ENCODE measurements at regions not wholly inside any gene's neighbourhood (a gene's known extent, or its start where the extent isn't known, plus 50 kb on each side); places are given as distances from the start of the nearest gene placed in this dataset.
A peak's percentile ranks its signal among the peaks of the same experiment; 100 is the strongest.

DNA sequence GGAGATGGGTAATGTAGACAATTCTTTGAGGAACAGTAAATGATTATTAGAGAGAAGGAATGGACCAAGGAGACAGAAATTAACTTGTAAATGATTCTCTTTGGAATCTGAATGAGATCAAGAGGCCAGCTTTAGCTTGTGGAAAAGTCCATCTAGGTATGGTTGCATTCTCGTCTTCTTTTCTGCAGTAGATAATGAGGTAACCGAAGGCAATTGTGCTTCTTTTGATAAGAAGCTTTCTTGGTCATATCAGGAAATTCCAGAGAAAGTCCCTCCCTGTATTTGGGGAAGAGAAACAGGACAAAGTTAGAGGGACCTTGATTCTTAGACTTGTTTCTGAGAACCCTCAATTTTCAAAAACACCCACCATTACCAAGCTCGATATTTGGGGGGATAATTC, 109.1 kb upstream of the PRSS16 start (continued):
- TF ChIP-seq, protein P1, sequence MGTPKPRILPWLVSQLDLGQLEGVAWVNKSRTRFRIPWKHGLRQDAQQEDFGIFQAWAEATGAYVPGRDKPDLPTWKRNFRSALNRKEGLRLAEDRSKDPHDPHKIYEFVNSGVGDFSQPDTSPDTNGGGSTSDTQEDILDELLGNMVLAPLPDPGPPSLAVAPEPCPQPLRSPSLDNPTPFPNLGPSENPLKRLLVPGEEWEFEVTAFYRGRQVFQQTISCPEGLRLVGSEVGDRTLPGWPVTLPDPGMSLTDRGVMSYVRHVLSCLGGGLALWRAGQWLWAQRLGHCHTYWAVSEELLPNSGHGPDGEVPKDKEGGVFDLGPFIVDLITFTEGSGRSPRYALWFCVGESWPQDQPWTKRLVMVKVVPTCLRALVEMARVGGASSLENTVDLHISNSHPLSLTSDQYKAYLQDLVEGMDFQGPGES (IDR thresholded peaks at IDR 0.05): no peak
- TF ChIP-seq NRF1 (conservative IDR thresholded peaks at IDR 0.05; ENCODE audit: low read depth, low read length): no peak
- no peak for TF ChIP-seq RB1 (IDR thresholded peaks at IDR 0.05; ENCODE audit: borderline replicate concordance)

DNA sequence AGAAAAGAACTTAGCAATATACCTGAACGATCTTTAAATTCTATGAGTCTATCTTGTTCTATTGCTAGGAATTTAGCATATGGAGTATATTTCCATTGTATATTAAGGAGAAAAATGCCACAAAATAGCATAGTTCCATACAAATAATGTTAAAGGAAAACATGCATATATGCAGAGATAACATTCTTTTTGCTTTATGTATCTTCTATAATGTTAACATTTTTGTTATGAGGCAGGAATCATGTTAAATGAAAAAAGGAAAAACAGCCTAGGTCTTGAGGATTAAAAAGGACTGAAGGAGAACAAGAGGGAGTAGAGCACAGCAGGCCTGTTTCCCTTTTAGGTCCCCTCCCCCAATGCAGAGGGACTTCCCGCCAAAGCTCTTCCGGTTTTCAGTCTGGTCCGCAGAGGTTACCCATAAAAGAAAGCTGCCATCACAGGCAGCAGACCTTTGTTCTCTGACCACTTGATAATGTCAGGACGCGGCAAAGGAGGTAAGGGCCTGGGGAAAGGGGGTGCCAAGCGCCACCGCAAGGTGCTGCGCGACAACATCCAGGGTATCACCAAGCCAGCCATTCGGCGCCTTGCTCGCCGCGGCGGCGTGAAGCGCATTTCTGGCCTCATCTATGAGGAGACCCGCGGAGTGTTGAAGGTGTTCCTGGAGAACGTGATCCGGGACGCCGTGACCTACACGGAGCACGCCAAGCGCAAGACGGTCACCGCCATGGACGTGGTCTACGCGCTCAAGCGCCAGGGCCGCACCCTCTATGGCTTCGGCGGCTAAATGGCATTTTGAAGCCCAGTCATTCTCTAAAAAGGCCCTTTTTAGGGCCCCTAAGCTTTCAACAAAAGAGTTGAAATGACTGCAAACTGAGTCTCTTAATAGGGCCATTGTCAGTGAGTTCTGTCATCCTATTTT, 108.4 kb upstream of the PRSS16 start:
- Histone ChIP-seq H3K27me3 (replicated peaks in 1 of 2; ENCODE audit: control insufficient read depth in 2 of 2, insufficient read depth in 2 of 2, low read length in 1 of 2) (no peaks in the 10 kb centered on the region), H3K79me2 (ENCODE audit: control insufficient read depth, insufficient read depth, low read length) (peaks cover 53% of the 10 kb centered on the region), H3K4me2 (ENCODE audit: control insufficient read depth, insufficient read depth) (peak overlapping the region; percentile 49), H3K9me3 (replicated peaks; ENCODE audit: control insufficient read depth, insufficient read depth, low read length) (no peaks in the 10 kb centered on the region), H3K4me1 (ENCODE audit: control insufficient read depth, insufficient read depth, low read length) (peaks cover 25% of the 10 kb centered on the region), H3K4me3 (peak overlapping the region; percentile 85), H3K9ac (ENCODE audit: control insufficient read depth, insufficient read depth, low read length) (peak overlapping the region; percentile 80), H2AFZ (ENCODE audit: control insufficient read depth, low read depth, low read length) (peak overlapping the region; percentile 24), H3K36me3 (ENCODE audit: control insufficient read depth in 2 of 2, insufficient read depth in 2 of 2, low read length in 1 of 2) (no peaks in the 10 kb centered on the region; a peak in 1 of 4 replicates), H3K27ac (ENCODE audit: control insufficient read depth, insufficient read depth) (peak overlapping the region; percentile 94), H4K20me1 (ENCODE audit: control insufficient read depth, insufficient read depth) (no peaks in the 10 kb centered on the region)
- ChIA-PET RAD21 (ENCODE audit: unreplicated experiment) (interaction anchor here (0.7 to 1.2 kb wide), 2 partner anchors 12 to 755 kb away, joined by 3 to 4 read pairs; no protein-coding TSS in a partner anchor), CTCF (interaction anchor here (0.6 to 2.0 kb wide), 4 partner anchors 9 to 1095 kb away, joined by 3 to 5 read pairs (median 4); a partner anchor contains a TSS), POLR2A (interaction anchor here (0.6 to 1.7 kb wide), 7 partner anchors 8 to 923 kb away, joined by 3 to 7 read pairs (median 4); a partner anchor contains a TSS), SMC1A (ENCODE audit: uncharacterized antibody, unreplicated experiment) (interaction anchor here (1.1 to 1.7 kb wide), 2 partner anchors 9 to 678 kb away, joined by 3 to 5 read pairs; no protein-coding TSS in a partner anchor)
- under 1% methylated on average over 36 of the region's 36 CpGs for WGBS (ENCODE audit: insufficient coverage, insufficient replicate concordance, low lambda C conversion rate, missing lambda C conversion rate)
- in situ Hi-C loops (cut with MboI) (no loop called here), intact Hi-C loops (cut with micrococcal nuclease; ENCODE audit: unreplicated experiment) (no loop called here)
- ATAC-seq (peak; percentile 70), DNase-seq (ENCODE audit: low read depth, low spot score) (peak; percentile 95), FAIRE-seq (peak; percentile 18)
- BruUV-seq (replicated peaks): TSS peak; percentile 94
- TF ChIP-seq, protein P2, sequence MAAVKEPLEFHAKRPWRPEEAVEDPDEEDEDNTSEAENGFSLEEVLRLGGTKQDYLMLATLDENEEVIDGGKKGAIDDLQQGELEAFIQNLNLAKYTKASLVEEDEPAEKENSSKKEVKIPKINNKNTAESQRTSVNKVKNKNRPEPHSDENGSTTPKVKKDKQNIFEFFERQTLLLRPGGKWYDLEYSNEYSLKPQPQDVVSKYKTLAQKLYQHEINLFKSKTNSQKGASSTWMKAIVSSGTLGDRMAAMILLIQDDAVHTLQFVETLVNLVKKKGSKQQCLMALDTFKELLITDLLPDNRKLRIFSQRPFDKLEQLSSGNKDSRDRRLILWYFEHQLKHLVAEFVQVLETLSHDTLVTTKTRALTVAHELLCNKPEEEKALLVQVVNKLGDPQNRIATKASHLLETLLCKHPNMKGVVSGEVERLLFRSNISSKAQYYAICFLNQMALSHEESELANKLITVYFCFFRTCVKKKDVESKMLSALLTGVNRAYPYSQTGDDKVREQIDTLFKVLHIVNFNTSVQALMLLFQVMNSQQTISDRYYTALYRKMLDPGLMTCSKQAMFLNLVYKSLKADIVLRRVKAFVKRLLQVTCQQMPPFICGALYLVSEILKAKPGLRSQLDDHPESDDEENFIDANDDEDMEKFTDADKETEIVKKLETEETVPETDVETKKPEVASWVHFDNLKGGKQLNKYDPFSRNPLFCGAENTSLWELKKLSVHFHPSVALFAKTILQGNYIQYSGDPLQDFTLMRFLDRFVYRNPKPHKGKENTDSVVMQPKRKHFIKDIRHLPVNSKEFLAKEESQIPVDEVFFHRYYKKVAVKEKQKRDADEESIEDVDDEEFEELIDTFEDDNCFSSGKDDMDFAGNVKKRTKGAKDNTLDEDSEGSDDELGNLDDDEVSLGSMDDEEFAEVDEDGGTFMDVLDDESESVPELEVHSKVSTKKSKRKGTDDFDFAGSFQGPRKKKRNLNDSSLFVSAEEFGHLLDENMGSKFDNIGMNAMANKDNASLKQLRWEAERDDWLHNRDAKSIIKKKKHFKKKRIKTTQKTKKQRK (IDR thresholded peaks at IDR 0.05; ENCODE audit: low read depth, low read length): no peak
- 0 out of 4 replicates have a peak, but pooled peaks of 1 of the 2 experiments have one; percentile 26 for TF ChIP-seq SRF (IDR thresholded peaks at IDR 0.05; ENCODE audit: low read depth in 2 of 2, low read length in 2 of 2)
- TF ChIP-seq, protein P3, sequence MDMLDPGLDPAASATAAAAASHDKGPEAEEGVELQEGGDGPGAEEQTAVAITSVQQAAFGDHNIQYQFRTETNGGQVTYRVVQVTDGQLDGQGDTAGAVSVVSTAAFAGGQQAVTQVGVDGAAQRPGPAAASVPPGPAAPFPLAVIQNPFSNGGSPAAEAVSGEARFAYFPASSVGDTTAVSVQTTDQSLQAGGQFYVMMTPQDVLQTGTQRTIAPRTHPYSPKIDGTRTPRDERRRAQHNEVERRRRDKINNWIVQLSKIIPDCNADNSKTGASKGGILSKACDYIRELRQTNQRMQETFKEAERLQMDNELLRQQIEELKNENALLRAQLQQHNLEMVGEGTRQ (IDR thresholded peaks at IDR 0.05; ENCODE audit: borderline replicate concordance, low read depth, low read length): no peak
- TF ChIP-seq CHD4 (IDR thresholded peaks at IDR 0.05): no peak
- TF ChIP-seq SREBF1 (IDR thresholded peaks at IDR 0.05; ENCODE audit: low read length): no peak
- no peak for TF ChIP-seq BCL11A (IDR thresholded peaks at IDR 0.05; ENCODE audit: low read depth, low read length)
- TF ChIP-seq, protein P4, sequence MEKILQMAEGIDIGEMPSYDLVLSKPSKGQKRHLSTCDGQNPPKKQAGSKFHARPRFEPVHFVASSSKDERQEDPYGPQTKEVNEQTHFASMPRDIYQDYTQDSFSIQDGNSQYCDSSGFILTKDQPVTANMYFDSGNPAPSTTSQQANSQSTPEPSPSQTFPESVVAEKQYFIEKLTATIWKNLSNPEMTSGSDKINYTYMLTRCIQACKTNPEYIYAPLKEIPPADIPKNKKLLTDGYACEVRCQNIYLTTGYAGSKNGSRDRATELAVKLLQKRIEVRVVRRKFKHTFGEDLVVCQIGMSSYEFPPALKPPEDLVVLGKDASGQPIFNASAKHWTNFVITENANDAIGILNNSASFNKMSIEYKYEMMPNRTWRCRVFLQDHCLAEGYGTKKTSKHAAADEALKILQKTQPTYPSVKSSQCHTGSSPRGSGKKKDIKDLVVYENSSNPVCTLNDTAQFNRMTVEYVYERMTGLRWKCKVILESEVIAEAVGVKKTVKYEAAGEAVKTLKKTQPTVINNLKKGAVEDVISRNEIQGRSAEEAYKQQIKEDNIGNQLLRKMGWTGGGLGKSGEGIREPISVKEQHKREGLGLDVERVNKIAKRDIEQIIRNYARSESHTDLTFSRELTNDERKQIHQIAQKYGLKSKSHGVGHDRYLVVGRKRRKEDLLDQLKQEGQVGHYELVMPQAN (conservative IDR thresholded peaks at IDR 0.05): peak; percentile 91
- peak; percentile 99 for TF ChIP-seq ZBED1 (IDR thresholded peaks at IDR 0.05; ENCODE audit: borderline replicate concordance)
- no peak for TF ChIP-seq ZZZ3 (IDR thresholded peaks at IDR 0.05; ENCODE audit: control insufficient read depth, insufficient read length, low read depth)
- peak; percentile 97 for TF ChIP-seq POLR2AphosphoS5 (IDR thresholded peaks at IDR 0.05; ENCODE audit: low read length)
- peak; percentile 56 for TF ChIP-seq SP1 (IDR thresholded peaks at IDR 0.05; ENCODE audit: low read depth, low read length)
